NCI-H345 (cell line): ENCODE measurements at regions not wholly inside any gene's neighbourhood (a gene's known extent, or its start where the extent isn't known, plus 50 kb on each side); places are given as distances from the start of the nearest gene placed in this dataset.

Experiments
- DNase-seq: peaks from one replicate; lab custom pipeline; 2025; lab: John Stamatoyannopoulos, UW

DNA sequence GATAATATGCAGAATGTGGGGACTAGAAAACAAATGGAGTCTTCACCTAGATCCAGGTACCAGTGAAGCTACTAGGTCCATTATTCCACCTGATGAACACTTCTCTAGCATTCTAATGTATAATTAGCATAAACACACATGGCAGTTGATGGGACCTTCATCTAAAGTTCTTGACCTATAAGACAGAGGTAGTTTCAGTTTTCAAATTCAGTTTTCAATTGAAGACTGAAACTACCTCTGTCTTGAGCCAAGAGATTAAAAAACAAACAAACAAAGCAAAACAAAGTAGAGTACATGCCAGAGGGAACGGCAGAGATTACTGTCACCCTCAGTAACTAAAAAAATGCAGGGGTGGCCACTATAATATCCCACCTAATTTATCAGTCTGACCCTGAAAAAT lies 199.9 kb upstream of the NEIL3 start:
- no peak for DNase-seq

DNA sequence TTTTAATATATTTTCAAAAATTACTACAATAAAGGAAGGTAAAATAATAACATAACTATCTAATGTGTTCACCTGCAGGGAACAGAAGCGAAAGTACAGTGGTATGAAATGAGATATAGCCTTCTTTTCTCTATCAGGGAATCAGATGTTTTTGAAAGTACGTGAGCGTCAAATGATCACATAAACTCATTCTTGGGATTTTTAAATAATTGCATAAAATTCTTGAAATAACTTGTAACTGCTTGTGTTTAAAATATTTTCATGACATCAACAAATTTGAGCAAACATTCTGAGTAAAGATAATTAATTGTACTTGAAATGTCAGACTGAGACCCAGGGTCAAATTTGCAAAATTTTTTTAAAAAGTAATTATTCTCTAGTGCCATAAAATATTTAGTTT lies 193.5 kb upstream of the NEIL3 start:
- DNase-seq, result no peak

DNA sequence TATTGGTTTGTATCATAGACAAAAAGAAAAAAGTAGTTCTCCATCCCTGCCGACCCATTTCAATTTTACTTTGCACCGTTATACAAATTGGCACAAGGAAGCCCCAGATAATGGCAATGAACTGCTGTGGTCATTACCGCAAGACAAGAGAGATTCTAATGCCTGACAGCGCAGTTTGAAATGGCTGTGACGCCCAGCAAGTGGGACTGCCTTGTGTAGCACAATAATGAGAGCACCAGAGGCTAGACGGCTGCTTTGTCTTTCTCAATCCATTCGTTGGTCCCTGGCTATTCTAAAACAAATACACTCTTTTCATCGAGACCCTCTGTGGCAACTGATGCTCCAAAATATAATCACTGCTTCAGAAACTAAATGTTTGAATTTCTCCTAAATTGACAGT lies 192.4 kb upstream of the NEIL3 start:
- no peak for DNase-seq

DNA sequence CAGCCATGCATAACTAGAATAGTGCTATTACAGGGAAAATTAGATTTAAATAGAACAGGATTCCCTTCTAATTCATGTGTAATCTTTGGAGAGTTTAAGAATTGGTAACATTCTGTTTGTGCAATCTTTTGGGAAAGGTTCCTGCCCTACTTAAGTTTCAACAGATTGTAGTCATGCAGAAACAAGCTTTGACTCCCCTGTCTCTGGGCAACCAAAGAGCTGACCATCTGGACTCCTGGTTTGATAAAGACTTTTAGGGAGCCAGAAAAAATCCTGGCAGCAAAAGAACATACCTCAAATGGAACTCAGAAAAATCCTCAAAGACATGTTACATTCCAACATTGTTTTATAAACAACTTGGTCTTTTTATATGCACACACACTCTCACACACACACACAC lies 191.1 kb upstream of the NEIL3 start:
- no peak for DNase-seq

DNA sequence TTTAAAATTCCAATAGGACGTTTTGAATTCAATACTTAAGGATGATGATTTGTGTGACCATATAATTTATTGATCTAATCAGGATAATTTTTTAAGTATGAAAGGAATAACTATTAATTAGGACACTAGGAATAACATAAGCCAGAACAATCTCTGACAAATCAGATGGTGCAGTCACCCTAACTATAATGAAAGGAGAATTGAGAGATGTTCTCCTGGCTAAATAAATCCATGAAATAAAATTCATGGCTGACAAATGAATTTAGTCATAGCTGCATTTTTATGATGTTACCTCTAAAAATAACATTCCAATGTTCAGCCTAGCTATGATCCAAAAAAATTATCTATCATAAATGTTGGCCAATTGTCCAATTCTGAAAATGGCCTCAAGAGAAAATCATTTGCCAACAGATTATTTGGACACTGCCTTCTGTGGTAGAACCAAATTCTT lies 190.6 kb upstream of the NEIL3 start:
- no peak for DNase-seq

DNA sequence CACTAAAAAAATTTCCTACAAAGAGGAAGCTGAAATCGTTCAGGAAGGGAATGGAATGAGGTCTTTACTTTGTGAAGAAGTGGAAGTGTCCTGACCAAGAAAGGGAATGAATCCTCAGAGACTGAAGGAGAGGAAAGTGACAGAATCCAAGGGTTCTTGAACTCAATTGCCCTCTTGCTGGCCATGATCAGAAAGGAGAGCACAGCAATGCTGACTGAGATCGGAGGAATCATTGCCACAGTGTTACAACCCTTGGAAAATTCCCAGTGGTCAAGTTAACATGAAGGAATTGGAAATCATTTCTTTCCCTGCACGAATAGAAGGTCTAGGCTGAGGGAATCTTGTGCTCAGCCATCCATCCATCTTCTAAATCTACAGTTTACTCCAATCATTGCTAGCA lies 190.0 kb upstream of the NEIL3 start:
- no peak for DNase-seq

DNA sequence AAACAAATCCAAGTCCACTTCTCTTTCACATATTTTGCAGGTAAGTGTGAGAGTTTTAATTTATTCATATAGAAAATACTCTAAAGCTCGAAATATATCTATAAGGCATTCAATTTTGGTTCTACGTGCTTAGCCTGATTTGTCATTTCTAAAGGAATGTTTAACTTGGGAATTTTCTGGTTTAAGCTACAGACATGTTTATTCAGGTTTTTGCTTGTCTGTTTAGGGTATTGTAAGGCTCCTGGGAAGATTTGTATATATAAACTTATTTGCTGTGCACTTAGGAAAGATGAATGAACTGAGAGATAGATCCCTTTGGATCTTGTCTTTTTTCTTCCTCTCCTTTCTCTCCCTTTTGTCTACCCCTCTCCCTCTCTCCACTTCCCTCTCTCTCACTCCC lies 185.9 kb upstream of the NEIL3 start:
- DNase-seq, result no peak

DNA sequence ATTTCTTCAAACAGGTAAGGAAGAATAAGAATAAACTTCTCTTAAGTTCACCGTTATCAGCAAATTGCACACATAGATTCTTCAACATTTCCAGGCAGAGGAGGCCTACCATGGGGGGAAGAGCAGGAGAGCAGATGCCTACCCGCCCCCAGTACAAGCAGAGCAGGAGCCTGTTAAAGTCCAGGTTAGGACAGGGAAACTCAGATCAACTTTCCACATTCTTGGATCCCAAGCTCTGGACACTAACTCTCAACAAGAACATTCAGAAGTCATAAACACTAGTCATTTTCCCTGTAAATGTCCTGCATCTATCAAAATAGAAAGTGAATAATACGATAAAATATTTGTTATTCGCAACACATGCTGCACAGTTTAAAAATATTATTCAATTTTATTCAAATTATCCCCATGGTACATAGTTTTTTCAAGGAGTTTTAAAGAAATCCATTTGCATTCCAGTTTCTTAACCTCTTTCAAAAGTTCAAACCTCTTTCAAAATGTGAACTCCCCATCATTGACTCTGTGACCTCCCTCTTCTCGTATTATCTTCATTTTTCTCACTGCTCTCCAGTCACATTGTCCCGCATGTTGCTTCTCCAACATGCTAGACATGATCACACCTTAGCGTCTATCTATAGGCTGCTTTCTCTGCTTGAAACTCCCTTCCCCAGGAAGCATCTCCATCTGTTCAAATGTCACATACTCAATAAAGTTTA lies 185.2 kb upstream of the NEIL3 start:
- no peak for DNase-seq

DNA sequence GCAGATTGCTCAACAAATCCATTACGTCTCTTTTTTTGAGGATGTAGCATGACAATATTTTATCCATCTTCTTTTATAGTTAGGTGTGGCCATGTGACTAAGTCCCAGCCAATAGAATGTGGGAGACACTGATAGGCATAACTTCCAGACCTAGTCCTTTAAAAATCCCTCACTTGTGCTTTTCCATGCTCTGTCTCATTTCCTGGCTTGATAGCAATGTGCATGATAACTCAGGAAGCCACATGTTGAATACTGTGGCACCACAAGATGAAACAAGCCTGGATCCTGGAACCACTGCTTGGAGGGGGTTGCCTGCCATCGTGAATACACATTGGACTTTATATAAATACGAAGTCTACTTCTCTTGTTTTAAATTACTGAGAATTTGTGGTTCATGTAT lies 184.0 kb upstream of the NEIL3 start:
- DNase-seq, result no peak

DNA sequence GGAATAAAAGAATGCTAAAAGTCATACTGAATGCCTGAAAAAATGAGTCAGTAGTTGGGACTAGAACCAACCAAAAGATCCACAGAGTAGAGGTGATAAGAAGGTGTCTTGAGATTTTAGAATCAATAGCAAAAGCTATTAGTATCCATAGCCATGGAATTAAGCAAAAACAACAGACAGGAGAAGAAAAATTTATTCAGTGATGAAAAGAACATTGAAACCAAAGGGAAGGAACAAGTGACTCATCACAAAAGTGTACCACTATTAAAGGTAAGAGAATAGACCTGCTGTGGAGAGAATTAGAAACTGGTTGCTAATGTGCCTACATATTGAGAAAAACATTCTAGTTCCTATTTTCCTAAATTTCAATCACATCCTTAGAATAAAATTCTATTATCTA lies 182.0 kb upstream of the NEIL3 start:
- DNase-seq, result no peak

DNA sequence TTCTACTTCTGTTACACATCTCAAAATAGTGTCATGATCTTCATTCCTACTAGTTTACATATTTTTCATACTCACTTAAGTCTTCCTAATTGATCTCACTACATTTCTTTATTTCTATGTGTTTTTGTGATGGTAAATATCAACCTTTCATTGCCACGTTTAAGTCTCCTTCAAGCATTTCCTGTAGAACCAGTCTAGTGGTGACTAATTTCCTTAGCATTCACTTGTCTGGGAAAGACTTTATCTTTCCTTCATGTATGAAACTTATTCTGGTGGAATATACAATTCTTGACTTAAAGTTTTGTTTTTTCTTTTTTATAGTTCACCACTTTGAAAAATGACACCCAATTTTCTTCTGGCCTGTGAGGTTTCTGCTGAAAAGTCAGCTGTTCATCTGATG lies 181.4 kb upstream of the NEIL3 start:
- DNase-seq, result no peak

DNA sequence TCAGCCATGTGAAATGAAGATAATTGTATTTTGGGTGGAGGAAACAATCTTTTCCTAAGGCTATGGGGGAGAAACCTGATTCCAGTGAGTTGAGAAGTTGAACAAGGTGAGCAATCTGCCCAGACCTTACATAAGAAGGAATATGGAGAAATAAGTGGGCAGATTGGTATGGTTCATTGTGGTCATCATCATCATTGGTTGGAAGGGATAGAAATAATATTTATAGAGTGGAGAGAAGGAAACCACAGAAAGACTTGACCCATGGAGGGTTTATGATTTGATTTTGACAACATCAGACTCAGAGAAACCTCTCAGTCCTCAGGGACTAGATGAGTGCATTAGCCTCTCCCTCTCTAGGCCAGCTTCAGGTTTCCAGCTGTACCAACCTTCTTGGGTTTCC lies 177.9 kb upstream of the NEIL3 start:
- no peak for DNase-seq

DNA sequence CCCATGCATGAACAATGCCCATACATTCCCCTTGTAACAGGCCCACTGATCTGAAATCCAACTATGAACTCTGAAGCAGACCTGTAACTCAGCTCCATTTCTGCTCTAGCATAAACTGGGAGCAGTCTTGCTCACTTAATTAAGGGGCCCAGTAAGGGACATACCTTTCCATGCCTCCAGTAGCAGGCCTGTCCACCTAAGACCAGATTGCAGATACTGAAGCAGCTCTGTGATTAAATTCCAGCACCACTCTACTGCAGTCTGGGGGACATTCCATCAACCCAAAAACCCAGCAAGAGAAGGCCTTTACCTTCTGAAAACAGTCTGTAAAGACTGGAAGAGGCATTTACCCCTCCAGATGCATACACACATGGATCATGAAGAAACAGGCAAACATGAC lies 162.0 kb upstream of the NEIL3 start:
- no peak for DNase-seq

DNA sequence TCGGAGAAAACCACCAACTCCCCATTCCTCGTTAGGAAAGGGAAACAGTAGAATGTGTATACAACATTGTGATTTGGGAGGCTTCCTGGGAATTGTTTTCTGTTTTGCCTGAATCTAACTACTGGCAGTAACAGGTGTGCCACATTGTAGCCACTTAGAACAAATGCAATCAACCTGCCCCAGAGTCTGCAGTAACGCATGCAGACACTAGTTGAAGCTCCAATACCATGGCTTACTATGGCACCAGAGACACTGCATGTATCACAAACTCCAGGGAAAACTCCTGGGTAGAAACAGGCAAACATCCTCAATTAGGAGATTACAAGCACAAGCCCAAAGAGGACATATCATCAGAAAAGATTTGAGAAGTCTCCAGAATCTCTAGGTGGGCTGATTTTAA lies 154.2 kb upstream of the NEIL3 start:
- no peak for DNase-seq

DNA sequence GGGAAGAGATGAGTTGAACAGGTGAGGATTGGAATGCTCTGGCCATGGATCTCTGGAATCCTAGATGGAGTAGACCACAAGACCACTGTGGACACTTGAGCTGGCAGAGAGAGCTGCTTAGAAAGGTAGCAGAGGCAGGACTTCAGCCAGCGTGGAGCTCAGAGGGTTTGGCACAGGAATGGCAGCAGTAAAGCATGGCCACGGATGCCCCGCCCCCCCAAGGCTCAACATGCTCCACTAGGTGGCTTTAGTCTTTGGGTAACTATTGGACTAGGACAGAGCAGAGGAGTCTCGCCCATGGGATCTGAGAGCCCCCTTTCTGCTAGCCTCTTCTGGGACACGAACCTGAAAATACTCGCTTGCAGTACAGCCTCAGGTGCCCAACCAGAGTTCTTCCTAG lies 150.1 kb upstream of the NEIL3 start:
- DNase-seq, result no peak

DNA sequence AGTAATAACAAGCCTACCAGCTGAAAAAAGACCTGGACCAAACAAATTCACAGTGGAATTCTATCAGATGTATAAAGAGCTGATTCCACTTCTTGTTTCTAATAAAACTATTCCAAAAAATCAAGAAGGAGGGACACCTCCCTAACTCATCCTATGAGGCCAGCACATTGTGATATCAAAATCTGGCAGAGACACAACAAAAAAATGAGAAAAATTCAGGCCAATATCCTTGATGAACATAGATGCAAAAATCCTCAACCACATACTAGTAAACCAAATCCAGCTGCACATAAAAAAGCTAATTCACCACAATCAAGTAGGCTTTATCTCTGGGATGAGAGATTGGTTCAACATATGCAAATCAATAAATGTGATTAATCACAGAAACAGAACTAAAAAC lies 147.9 kb upstream of the NEIL3 start:
- no peak for DNase-seq

DNA sequence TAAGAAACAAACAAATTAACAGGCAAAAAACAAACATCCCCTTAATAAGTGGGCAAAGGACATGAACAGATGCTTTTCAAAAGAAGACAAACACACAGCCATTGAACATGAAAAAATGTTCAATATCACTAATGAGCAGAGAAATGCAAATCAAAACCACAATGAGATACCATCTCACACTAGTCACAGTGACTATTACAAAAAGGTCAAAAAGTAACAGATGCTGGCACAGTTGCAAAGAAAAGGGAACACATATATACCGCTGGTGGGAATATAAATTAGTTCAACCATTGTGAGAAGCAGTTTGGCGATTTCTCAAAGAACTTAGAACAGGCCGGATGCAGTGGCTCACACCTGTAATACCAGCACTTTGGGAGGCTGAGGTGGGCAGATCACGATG lies 146.1 kb upstream of the NEIL3 start:
- no peak for DNase-seq

DNA sequence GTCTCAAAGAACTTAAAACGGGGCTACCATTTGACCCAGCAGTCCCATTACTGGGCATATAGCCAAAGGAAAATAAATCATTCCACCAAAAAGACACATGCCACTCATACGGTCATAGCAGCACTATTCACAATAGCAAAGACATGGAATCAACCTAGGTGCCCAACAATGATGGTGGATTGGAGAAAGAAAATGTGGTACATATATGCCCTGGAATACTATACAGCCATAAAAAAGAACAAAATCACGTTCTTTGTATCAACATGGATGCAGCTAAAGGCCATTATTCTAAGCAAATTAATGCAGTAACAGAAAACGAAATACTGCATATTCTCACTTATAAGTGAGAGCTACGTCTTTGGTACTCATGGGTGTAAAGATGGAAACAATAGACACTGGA lies 138.1 kb upstream of the NEIL3 start:
- DNase-seq, result no peak

DNA sequence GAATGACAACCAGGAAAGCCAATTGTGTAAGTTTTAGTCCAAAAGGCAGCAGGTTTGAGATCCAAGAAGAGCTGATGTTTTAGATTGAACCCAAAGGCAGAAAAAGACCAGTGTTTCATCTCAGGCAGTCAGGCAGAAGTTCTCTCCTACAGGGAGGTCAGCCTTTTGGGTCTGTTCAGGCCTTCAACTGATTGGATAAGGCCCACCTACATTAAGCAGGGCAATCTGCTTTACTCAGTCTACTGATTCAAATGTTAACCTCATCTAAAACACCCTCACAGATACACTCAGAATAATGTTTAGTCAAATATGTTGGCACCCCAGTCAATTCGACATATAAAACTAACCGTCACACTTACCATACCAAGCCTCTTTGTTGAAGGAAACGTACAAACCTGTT lies 134.2 kb upstream of the NEIL3 start:
- no peak for DNase-seq

DNA sequence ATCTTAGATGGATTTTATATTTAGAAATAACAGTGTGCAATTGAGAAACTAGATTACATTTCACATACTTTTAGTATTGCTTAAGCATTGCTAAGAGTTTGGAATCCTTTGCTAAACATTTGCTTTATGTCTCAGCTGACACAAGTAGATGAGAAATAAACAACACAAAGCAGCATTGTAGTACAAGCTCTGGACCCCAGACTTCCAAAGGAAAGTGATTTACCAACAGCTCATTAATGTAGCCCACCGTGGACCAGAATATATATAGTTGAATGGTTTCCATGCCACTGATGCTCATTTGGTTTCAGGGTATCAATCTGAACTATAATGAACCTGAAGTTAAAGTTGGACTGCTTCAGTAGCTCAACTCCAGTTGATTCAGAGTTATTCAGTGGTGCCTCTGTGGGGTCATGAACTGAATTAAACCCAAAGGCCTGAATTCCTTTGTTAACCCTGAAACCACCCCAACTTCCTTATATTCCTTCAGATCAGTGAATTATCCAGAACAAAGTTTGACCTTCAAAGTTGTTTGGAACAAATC lies 132.1 kb upstream of the NEIL3 start:
- no peak for DNase-seq

DNA sequence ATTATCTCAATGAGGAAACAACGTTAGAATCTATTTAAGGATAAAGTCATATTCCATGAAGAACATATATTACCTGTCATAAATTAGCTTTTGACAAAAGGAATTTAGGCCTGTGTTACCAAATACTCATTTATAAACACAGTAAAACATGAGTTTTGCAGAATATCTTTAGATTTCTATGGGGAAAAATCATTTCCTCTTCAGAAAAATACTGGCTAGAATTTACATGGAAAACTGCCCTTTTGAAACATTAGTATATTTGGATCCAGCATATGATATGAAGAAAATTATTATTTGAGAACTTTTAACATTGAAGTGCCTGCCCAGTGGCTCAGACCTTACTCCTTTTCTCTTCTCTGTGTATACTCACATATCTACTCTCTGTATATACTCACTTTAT lies 131.4 kb upstream of the NEIL3 start:
- DNase-seq, result no peak

DNA sequence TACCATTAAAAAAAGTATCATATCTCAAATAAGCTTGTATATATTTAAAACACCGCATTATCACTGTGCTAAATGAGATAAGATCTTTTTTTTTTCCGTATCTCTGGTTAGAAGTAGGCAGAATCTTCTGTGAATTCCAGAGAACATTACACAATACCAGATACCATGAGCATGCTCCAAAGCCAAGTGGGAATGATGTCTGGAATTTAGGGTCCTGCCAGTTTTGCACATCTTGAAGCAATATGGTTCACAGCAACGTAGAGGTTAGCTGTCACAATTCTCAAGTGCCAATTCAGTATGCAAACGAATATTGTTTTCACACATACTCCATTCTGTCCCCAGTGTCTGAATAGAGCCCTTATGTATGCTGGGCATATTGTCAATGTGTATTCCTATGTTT lies 127.5 kb upstream of the NEIL3 start:
- DNase-seq, result no peak

DNA sequence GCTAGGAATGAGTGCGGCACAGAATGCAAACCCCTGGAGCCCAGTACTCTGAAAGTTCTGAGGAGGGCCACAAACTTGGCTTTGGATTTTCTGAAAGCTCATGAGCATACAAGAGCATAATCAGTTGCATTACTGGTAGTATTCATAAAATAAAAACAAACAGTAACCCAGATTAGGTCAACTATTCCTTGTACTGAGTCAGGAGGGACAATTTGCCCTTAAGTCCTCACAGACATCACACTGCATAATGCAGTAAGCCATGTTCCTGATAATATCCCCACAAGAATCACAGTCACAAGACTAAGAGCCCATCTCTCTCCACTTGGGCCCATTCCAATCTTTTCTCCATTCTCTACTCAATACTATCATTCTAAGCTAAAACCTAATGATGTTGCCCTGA lies 126.9 kb upstream of the NEIL3 start:
- no peak for DNase-seq

DNA sequence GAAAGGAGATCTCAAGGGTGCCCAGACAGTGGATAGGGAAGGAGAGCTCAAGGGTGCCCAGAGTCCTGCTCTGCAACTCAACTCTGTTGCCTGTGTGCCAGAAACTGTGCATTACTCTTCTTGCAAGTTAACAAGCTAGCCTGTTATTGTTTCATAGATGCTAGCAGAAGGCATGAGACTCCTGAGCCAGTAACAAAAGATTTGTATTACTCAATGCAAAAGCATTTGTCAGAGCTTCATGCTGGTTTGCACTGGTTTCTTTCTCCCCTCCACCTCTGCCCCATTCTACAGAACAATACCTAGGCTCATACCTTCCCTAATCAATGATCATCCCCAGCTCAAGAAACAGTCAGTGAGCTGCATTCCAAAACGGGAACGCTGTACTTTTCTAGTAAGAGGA lies 124.5 kb upstream of the NEIL3 start:
- no peak for DNase-seq
